ENCODE measurements at regions not wholly inside any gene's neighbourhood (a gene's known extent, or its start where the extent isn't known, plus 50 kb on each side); places are given as distances from the start of the nearest gene placed in this dataset.

DNA sequence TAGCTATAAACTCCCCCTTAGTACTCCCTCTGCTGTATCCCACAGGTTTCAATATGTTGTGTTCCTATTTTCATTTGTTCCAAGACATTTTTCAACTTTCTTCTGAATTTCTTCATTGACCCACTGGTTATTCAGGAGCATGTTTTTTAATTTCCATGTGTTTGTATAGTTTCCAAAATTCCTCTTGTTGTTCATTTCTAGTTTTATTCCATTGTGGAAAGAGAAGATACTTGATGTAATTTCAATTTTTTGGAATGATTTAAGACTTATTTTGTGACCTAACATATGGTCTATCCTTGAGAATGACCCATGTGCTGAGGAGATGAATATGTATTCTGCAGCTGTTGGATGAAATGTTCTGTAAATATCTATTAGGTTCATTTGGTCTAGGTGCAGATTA lies 497.2 kb downstream of the BCKDHB start:
- TF ChIP-seq, protein P1, sequence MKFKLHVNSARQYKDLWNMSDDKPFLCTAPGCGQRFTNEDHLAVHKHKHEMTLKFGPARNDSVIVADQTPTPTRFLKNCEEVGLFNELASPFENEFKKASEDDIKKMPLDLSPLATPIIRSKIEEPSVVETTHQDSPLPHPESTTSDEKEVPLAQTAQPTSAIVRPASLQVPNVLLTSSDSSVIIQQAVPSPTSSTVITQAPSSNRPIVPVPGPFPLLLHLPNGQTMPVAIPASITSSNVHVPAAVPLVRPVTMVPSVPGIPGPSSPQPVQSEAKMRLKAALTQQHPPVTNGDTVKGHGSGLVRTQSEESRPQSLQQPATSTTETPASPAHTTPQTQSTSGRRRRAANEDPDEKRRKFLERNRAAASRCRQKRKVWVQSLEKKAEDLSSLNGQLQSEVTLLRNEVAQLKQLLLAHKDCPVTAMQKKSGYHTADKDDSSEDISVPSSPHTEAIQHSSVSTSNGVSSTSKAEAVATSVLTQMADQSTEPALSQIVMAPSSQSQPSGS (tag by site-specific recombination; IDR thresholded peaks at IDR 0.05; ENCODE audit: low read depth), result no peak
- TF ChIP-seq CTCF (tag by site-specific recombination; IDR thresholded peaks at IDR 0.05), result no peak
- TF ChIP-seq TSHZ1 (tag by site-specific recombination; IDR thresholded peaks at IDR 0.05; ENCODE audit: borderline replicate concordance), result no peak
- no peak for TF ChIP-seq ZNF548 (tag by site-specific recombination; IDR thresholded peaks at IDR 0.05)
- no peak for TF ChIP-seq ZNF138 (tag by site-specific recombination; IDR thresholded peaks at IDR 0.05; ENCODE audit: borderline replicate concordance)
- TF ChIP-seq ZNF394 (tag by site-specific recombination; IDR thresholded peaks at IDR 0.05; ENCODE audit: borderline replicate concordance), result no peak
- TF ChIP-seq, protein P2, sequence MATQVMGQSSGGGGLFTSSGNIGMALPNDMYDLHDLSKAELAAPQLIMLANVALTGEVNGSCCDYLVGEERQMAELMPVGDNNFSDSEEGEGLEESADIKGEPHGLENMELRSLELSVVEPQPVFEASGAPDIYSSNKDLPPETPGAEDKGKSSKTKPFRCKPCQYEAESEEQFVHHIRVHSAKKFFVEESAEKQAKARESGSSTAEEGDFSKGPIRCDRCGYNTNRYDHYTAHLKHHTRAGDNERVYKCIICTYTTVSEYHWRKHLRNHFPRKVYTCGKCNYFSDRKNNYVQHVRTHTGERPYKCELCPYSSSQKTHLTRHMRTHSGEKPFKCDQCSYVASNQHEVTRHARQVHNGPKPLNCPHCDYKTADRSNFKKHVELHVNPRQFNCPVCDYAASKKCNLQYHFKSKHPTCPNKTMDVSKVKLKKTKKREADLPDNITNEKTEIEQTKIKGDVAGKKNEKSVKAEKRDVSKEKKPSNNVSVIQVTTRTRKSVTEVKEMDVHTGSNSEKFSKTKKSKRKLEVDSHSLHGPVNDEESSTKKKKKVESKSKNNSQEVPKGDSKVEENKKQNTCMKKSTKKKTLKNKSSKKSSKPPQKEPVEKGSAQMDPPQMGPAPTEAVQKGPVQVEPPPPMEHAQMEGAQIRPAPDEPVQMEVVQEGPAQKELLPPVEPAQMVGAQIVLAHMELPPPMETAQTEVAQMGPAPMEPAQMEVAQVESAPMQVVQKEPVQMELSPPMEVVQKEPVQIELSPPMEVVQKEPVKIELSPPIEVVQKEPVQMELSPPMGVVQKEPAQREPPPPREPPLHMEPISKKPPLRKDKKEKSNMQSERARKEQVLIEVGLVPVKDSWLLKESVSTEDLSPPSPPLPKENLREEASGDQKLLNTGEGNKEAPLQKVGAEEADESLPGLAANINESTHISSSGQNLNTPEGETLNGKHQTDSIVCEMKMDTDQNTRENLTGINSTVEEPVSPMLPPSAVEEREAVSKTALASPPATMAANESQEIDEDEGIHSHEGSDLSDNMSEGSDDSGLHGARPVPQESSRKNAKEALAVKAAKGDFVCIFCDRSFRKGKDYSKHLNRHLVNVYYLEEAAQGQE (tag by site-specific recombination; IDR thresholded peaks at IDR 0.05), result no peak
- TF ChIP-seq ZFP41 (tag by site-specific recombination; IDR thresholded peaks at IDR 0.05; ENCODE audit: borderline replicate concordance), result no peak
- TF ChIP-seq ZNF426 (tag by site-specific recombination; IDR thresholded peaks at IDR 0.05), result no peak
- TF ChIP-seq ZFP3 (tag by site-specific recombination; IDR thresholded peaks at IDR 0.05; ENCODE audit: low read depth), result no peak
